Mesothelial cell of epicardium (in vitro differentiated cells): ENCODE measurements at regions not wholly inside any gene's neighbourhood (a gene's known extent, or its start where the extent isn't known, plus 50 kb on each side); places are given as distances from the start of the nearest gene placed in this dataset.

Experiments used
- DNase-seq, 2 experiments: peaks; one replicate each; pipeline ENCODE4 v3.0.0; 2021; ENCODE audit warnings: low spot score in 2 of 2; ENCODE audit not compliant: unreplicated experiment in 2 of 2
- H3K27ac Mint-ChIP-seq: 2 replicates; pipeline ENCODE4 v1.8.0; 2021; ENCODE audit warnings: mixed read lengths
- H3K27me3 Mint-ChIP-seq: 2 replicates; pipeline ENCODE4 v1.8.0; 2021; ENCODE audit warnings: low read depth, mixed read lengths
- H3K36me3 Mint-ChIP-seq: 2 replicates; pipeline ENCODE4 v1.8.0; 2021; ENCODE audit warnings: mixed read lengths
- H3K4me1 Mint-ChIP-seq: 2 replicates; pipeline ENCODE4 v1.8.0; 2021; ENCODE audit warnings: mixed read lengths
- H3K4me3 Mint-ChIP-seq: 2 replicates; pipeline ENCODE4 v1.8.0; 2021; ENCODE audit warnings: mild to moderate bottlenecking, moderate library complexity, mixed read lengths
- H3K9me3 Mint-ChIP-seq: 2 replicates; pipeline ENCODE4 v1.8.0; 2021; ENCODE audit warnings: mixed read lengths
- CTCF ChIP-seq: fragments of 200-600 bp; sonication (generic); IDR thresholded peaks from one replicate; pipeline ENCODE4 v1.5.0; 2021; ENCODE audit warnings: antibody characterized with exemption; ENCODE audit not compliant: unreplicated experiment

DNA sequence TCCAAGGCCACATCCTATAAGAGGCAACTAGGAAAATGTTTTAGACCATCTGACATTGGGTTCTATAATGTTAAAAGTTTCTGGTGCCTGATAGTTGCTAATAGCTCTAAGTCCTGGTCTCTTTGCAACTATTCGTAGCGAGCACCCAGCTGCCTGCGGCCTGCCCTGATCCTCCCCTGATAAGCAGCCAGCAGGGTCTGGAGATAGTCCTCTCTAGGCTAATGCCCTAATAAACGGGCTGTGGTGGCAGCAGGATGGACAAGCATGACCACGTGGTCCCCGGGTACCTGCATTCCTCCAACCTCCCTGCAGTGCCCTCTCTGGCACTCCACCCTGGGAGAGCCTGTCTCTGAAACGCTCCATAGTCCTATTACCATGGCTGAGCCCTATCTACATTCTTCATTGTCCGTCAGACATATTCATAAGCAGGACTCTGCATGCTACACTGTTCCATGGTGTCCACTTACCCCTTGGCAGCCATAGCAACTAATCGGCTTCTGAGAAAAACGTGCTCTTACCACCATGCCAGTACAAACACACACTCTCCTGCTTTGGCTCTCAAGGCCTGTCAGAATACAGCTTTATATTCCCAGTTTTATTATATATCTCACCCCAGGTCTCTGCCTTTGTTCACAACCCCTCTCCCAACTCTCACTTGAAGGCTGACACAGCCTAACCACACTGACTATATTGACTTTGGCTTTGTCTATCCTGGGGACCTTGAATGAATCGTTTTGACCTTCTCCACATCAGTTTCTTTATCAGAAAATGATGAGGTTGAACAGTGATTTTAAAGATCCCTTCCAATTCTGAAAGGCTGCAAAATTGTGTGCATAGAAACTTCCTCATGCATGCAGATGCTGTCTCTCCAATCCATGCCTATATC, 49.9 kb upstream of the DAPK1 start:
- H3K4me1 Mint-ChIP-seq = peaks cover 4% of the 10 kb centered on the region

More for the DNA sequence above, 49.9 kb upstream of the DAPK1 start:
- Mint-ChIP-seq H3K27me3 (no peaks in the 10 kb centered on the region), H3K27ac (no peak overlapping the region), H3K4me3 (no peak overlapping the region), H3K36me3 (no peaks in the 10 kb centered on the region), H3K9me3 (no peaks in the 10 kb centered on the region)
- no peak for DNase-seq
- no peak for TF ChIP-seq CTCF
